D341Med (cell line): ENCODE measurements at regions not wholly inside any gene's neighbourhood (a gene's known extent, or its start where the extent isn't known, plus 50 kb on each side); places are given as distances from the start of the nearest gene placed in this dataset.
A peak's percentile ranks its signal among the peaks of the same experiment; 100 is the strongest.

ENCODE experiments used
- DNase-seq: peaks from one replicate; pipeline ENCODE4 v3.0.0; 2012; ENCODE audit warnings: low spot score

DNA sequence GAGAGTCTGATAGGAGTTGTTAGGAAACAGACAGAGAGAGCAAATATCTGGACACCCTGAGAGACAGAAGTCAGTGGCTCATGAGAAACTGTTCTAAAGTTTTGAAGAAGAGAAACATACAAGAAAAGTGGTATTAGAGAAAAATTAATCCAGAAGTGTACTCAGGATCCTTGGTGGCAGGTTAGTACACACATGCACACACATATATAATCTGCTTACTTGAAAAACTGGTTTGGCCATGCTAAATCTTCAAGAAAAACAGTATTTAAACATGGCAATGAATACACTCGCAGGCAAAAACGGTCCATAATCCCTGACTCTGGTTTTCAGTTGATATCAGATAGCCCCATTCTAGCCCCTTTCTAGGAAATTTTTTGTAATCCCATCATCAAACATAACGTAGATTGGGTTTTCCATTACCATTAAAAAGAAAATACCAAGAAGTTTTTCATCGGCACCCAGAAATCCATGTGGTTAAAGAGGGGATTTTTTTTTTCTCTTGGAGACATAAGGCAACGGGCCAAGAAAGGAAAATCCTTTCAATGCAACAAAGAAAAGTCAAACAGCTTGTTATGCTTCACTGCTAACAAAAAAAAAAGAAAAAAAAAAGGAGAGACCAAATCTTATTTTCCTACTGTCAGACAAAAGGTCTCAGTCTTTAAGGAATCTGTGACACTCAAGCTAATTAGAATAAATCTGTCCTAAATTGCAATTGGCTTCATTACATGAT is 178.0 kb upstream of the MIR17HG start:
- DNase-seq, result no peak

DNA sequence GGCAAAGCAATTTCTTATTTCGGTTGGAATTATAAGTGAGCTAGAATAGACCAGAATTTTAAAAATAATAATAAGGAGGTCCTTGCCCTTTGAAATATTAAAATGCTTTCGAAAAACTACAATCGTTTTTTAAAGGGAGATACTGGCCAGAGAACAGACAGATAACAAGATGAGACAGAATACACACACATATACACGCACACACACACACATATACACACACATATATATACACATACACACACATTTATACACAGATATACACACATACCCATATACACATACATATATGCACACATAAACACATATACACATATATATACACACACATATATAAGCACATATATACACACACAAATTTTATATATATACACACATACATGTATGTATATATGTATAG is 175.3 kb upstream of the MIR17HG start:
- no peak for DNase-seq

GRCh38 chr13:91174886-91175501 is 172.5 kb upstream of the MIR17HG start:
- peak; percentile 42 for DNase-seq

- DNase-seq, result no peak
Measured at GRCh38 chr13:91178099-91178498, 169.4 kb upstream of the MIR17HG start.

- DNase-seq, result no peak
Measured at GRCh38 chr13:91181892-91182291, 165.6 kb upstream of the MIR17HG start.

DNA sequence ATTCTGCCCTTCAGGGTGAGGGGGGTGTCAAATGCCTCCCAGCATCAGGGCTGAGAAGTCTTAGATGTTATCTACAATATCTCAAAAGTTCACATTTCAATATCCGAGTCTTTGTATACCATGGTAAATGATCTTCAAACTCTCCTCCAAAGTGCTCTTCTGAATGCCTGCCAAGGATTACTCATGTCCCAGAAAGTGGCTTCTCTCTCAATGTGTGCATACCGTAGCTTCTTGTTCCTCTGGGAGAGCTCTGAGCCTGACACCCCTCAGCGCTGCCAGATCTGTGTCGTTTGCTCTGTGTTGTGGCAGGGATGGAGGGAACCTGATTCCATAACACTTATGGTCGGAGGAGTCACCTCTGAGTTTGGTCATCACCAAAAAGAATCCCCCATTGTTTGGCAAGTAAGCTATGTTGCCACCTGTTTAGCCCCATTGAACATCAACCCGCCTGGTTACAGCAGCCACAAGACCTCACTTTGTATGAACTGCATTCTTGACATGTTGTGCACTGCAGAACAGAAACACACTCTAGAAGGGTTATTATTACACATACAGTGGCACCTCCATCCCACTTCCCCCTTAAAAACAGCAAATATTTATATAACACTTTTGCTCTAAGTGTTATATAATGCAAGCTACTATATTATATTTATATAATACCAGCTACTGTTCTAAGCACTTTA is 163.1 kb upstream of the MIR17HG start:
- DNase-seq, result no peak

DNA sequence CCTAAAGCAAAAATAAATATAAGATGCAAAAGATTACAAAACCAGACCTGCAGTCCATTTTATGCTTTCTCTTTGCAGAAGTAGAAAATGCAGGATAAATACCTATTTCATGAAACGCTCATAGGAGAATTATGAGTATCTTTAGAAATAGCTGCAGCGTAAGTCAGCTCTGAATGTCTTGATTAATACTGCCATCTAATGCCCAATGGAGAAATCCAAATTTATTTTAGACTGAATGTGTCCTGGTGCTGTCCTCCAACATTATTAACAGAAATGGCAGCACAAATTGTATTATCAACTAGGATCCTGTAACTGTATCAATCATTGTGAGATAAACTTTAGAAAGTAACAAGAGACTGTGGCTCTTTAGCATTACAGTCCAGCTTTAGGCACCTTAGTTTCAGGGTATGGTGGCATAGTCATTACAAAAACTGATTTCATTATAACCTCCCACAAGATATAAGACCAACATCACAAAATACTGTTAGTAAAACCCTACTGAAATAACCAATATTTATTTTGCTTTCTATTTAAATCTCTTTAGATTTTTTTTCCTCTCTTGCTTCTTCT is 162.1 kb upstream of the MIR17HG start:
- peak; percentile 46 for DNase-seq

- DNase-seq, result no peak
Measured at GRCh38 chr13:91187522-91187921, 160.0 kb upstream of the MIR17HG start.

DNA sequence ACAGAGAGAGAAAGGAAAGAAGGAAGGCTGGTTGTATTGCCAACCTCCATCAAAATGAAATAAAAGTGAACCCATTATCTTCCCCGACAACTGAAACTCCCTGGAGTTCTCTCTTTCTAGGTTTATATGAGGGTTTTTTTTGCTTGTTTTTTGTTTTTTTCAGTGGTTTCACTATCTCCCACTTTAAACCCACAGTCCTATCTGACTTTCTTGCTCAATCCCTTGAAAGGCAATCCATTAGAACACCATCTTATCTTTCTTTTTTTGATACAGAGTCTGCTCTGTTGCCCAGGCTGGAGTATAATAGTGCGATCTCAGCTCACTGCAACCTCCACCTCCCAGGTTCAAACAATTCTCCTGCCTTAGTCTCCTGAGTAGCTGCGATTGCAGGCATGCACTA is 158.0 kb upstream of the MIR17HG start:
- DNase-seq, result no peak

- no peak for DNase-seq
Measured at GRCh38 chr13:91193358-91193757, 154.1 kb upstream of the MIR17HG start.

DNA sequence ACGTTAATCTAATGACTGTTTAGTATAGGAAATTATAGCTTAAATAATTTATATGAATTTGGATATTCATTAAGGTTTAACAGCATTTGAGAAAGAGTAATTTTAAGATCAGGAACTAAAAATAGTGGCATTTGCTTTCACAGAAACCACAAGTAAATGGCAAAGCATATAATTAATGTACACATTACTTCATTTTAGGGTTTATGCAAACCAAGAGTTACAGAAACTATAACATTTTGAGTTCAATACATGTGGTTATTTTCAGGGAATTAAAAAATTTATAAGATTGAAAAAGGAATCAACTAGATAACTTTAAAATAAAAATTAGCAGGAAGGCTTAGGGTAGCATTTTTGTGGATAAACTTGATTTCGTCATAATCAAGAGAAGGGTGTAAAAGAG is 151.7 kb upstream of the MIR17HG start:
- no peak for DNase-seq

- DNase-seq, result no peak
Measured at GRCh38 chr13:91196958-91197357, 150.5 kb upstream of the MIR17HG start.

DNA sequence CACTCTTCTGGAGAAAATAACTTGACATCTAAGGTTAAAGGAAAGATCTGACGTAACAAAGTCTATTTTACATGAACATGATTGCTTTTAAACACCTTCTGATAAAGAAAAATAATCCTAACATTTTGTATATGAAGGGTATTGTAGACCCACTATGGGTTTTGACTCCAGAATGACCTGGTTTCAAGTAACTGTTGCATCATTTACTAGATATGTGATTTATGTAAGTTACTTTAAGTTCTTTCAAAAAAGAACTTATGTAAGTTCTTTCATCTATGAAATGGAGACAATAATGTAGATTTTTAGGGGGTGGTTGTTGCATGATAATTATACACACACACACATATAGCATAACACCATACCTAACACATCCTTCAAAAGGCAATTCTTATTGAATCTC is 147.6 kb upstream of the MIR17HG start:
- DNase-seq, result no peak

DNA sequence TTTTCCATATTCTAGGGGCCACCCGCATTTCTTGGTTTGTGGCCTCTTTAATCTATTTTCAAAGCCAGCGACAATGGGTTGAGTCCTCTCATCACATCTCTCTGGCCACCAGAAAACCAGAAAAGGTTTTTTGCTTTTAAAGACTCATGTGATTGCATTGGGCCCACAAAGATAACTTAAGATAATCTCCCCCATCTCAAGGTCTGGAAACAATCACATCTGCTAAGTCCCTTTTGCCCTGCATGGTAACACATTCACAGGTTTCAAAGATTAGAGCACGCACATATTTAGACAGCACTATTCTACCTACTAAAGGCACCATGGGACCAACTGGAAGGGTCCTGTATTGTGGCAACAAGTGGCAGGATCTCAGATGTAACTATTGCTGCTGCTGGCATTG is 147.0 kb upstream of the MIR17HG start:
- no peak for DNase-seq

GRCh38 chr13:91203430-91203829 is 144.1 kb upstream of the MIR17HG start:
- no peak for DNase-seq

GRCh38 chr13:91207261-91207660 is 140.2 kb upstream of the MIR17HG start:
- DNase-seq, result no peak

DNA sequence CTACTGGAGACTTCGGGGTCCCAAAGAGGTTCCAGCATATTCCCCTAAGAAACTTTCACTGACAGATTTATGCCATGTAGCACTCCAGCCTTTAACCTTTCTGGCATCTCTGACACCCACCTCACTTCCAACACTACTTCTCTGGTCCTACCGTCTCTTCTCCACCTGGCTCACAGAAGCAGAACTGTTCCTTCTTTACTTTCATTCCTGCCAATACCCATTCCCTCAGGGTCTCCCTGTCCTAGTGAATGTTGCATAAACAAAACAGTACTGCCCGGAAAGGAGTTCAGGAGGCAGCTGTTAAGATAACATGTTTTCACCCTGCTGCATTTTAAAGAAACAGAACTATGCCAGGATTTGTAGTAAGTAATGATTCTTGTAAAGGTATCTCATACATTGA is 136.0 kb upstream of the MIR17HG start:
- no peak for DNase-seq

DNA sequence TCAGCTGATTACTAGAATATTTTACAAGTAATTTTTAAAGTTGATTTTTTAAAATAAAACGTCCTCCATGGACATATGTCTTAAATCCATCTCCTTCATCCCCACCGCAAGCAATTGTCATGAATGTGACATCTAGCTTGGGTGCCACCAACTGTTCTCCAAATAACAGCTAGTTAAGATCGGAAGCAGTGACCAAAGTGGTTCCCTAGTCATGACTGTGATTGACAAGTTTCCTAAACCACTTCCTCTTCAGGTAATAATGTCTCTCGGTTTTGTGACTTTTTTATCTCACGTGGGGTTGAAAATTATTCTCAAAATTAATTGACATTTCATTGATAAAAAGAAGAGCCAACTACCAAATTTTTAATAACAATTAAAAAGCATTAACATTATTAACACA is 135.3 kb upstream of the MIR17HG start:
- no peak for DNase-seq

GRCh38 chr13:91214031-91214430 is 133.5 kb upstream of the MIR17HG start:
- no peak for DNase-seq

GRCh38 chr13:91216928-91217700 is 130.4 kb upstream of the MIR17HG start:
- DNase-seq, result no peak

GRCh38 chr13:91219201-91219600 is 128.3 kb upstream of the MIR17HG start:
- DNase-seq, result no peak

DNA sequence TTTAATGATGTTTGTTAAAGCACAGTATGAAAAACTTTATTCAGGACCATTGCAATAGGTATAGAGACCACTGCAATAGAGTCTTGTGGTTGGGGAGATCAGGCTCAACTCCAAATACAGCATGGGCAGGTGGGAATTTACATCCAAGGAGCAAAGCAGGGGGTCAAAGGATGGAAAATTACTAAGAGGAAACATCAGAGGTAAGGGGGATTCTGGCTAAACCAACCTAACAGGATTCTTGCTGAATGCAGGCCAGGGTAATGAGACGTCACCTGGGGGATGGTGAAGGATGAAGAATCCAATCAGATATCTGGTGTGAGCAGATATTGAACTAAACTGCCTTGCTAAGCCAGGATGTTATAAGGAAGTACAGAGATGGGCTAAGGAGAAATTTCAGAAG is 126.6 kb upstream of the MIR17HG start:
- no peak for DNase-seq
